Activated T-cell treated with anti-CD3 and anti-CD28 coated beads, Interleukin-2, amount 50 U/mL, for 4 hours (primary cell): ENCODE measurements at regions not wholly inside any gene's neighbourhood (a gene's known extent, or its start where the extent isn't known, plus 50 kb on each side); places are given as distances from the start of the nearest gene placed in this dataset.

Experiments used
- ATAC-seq, 2 donors: fragments of 200-7000 bp; cut with Tn5 transposase; one replicate each; pipeline ENCODE4 v1.10.0; 2021
- DNase-seq: peaks from one replicate; pipeline ENCODE4 v3.0.0-alpha.2; 2020
- H3K27me3 Mint-ChIP-seq: one replicate; pipeline ENCODE4 v1.8.0; 2021; ENCODE audit warnings: low read depth, mixed read lengths
- H3K36me3 Mint-ChIP-seq: one replicate; pipeline ENCODE4 v1.8.0; 2022; ENCODE audit warnings: mixed read lengths; ENCODE audit not compliant: insufficient read depth
- H3K4me1 Mint-ChIP-seq: one replicate; pipeline ENCODE4 v1.8.0; 2021; ENCODE audit warnings: low read depth, mixed read lengths
- H3K4me3 Mint-ChIP-seq: one replicate; pipeline ENCODE4 v1.8.0; 2021; ENCODE audit warnings: mild to moderate bottlenecking, moderate library complexity, mixed read lengths
- H3K9me3 Mint-ChIP-seq: one replicate; pipeline ENCODE4 v1.8.0; 2021; ENCODE audit warnings: mixed read lengths

- Mint-ChIP-seq H3K9me3 (peaks cover 18% of the 10 kb centered on the region), H3K4me3 (no peak overlapping the region), H3K4me1 (no peaks in the 10 kb centered on the region), H3K36me3 (no peaks in the 10 kb centered on the region), H3K27me3 (peaks cover 21% of the 10 kb centered on the region)
- ATAC-seq (no peak), DNase-seq (no peak)
Observed at GRCh38 chr10:119996944-119997343, 104.4 kb downstream of the SEC23IP start.

GRCh38 chr10:119997429-119997828 lies 104.9 kb downstream of the SEC23IP start:
- DNase-seq (no peak), ATAC-seq (no peak)
- Mint-ChIP-seq H3K36me3 (no peaks in the 10 kb centered on the region), H3K4me1 (no peaks in the 10 kb centered on the region), H3K9me3 (peaks cover 18% of the 10 kb centered on the region), H3K27me3 (peaks cover 25% of the 10 kb centered on the region), H3K4me3 (no peak overlapping the region)

GRCh38 chr10:120002785-120003184 lies 110.3 kb downstream of the SEC23IP start:
- H3K27me3 Mint-ChIP-seq, result peaks cover 38% of the 10 kb centered on the region
- H3K9me3 Mint-ChIP-seq, result no peaks in the 10 kb centered on the region
- no peak for DNase-seq
- ATAC-seq, result no peak
- H3K4me1 Mint-ChIP-seq, result no peaks in the 10 kb centered on the region
- no peaks in the 10 kb centered on the region for H3K36me3 Mint-ChIP-seq
- H3K4me3 Mint-ChIP-seq, result no peak overlapping the region

- H3K9me3 Mint-ChIP-seq, result no peaks in the 10 kb centered on the region
- no peak overlapping the region for H3K4me3 Mint-ChIP-seq
- peaks cover 35% of the 10 kb centered on the region for H3K27me3 Mint-ChIP-seq
- H3K36me3 Mint-ChIP-seq, result no peaks in the 10 kb centered on the region
- H3K4me1 Mint-ChIP-seq, result no peaks in the 10 kb centered on the region
- ATAC-seq (no peak), DNase-seq (no peak)
Observed at GRCh38 chr10:120005207-120006201, 113.0 kb downstream of the SEC23IP start.

- H3K4me3 Mint-ChIP-seq, result no peak overlapping the region
- no peaks in the 10 kb centered on the region for H3K36me3 Mint-ChIP-seq
- H3K9me3 Mint-ChIP-seq, result no peaks in the 10 kb centered on the region
- no peaks in the 10 kb centered on the region for H3K4me1 Mint-ChIP-seq
- peaks cover 39% of the 10 kb centered on the region for H3K27me3 Mint-ChIP-seq
- no peak for ATAC-seq
- no peak for DNase-seq
Observed at GRCh38 chr10:120007261-120007660, 114.7 kb downstream of the SEC23IP start.

- H3K9me3 Mint-ChIP-seq, result no peaks in the 10 kb centered on the region
- ATAC-seq (no peak), DNase-seq (no peak)
- H3K4me3 Mint-ChIP-seq, result no peak overlapping the region
- H3K27me3 Mint-ChIP-seq, result peaks cover 37% of the 10 kb centered on the region
- H3K36me3 Mint-ChIP-seq, result no peaks in the 10 kb centered on the region
- no peaks in the 10 kb centered on the region for H3K4me1 Mint-ChIP-seq
Observed at GRCh38 chr10:120011359-120012130, 119.0 kb downstream of the SEC23IP start.

GRCh38 chr10:120012131-120012400 lies 119.5 kb downstream of the SEC23IP start:
- ATAC-seq (no peak), DNase-seq (no peak)
- Mint-ChIP-seq H3K27me3 (peaks cover 41% of the 10 kb centered on the region), H3K36me3 (no peaks in the 10 kb centered on the region), H3K9me3 (no peaks in the 10 kb centered on the region), H3K4me1 (no peaks in the 10 kb centered on the region), H3K4me3 (no peak overlapping the region)

GRCh38 chr10:120012566-120012965 lies 120.0 kb downstream of the SEC23IP start:
- Mint-ChIP-seq H3K36me3 (no peaks in the 10 kb centered on the region), H3K27me3 (peaks cover 41% of the 10 kb centered on the region), H3K4me3 (no peak overlapping the region), H3K4me1 (no peaks in the 10 kb centered on the region), H3K9me3 (no peaks in the 10 kb centered on the region)
- DNase-seq (no peak), ATAC-seq (no peak)

- no peak overlapping the region for H3K4me3 Mint-ChIP-seq
- H3K9me3 Mint-ChIP-seq, result no peaks in the 10 kb centered on the region
- DNase-seq, result no peak
- H3K27me3 Mint-ChIP-seq, result peaks cover 41% of the 10 kb centered on the region
- H3K4me1 Mint-ChIP-seq, result no peaks in the 10 kb centered on the region
- ATAC-seq, result no peak
- H3K36me3 Mint-ChIP-seq, result no peaks in the 10 kb centered on the region
Observed at GRCh38 chr10:120014031-120014430, 121.5 kb downstream of the SEC23IP start.

GRCh38 chr10:120015064-120015463 lies 122.5 kb downstream of the SEC23IP start:
- Mint-ChIP-seq H3K4me3 (no peak overlapping the region), H3K27me3 (peaks cover 43% of the 10 kb centered on the region), H3K4me1 (no peaks in the 10 kb centered on the region), H3K9me3 (no peaks in the 10 kb centered on the region), H3K36me3 (no peaks in the 10 kb centered on the region)
- no peak for ATAC-seq
- DNase-seq, result no peak

- no peaks in the 10 kb centered on the region for H3K4me1 Mint-ChIP-seq
- no peak for DNase-seq
- H3K27me3 Mint-ChIP-seq, result peaks cover 29% of the 10 kb centered on the region
- H3K36me3 Mint-ChIP-seq, result no peaks in the 10 kb centered on the region
- H3K4me3 Mint-ChIP-seq, result no peak overlapping the region
- H3K9me3 Mint-ChIP-seq, result no peaks in the 10 kb centered on the region
- ATAC-seq, result no peak
Observed at GRCh38 chr10:120016906-120017305, 124.4 kb downstream of the SEC23IP start.

- H3K27me3 Mint-ChIP-seq, result peaks cover 23% of the 10 kb centered on the region
- H3K9me3 Mint-ChIP-seq, result no peaks in the 10 kb centered on the region
- no peaks in the 10 kb centered on the region for H3K36me3 Mint-ChIP-seq
- no peak overlapping the region for H3K4me3 Mint-ChIP-seq
- no peak for ATAC-seq
- no peak for DNase-seq
- H3K4me1 Mint-ChIP-seq, result no peaks in the 10 kb centered on the region
Observed at GRCh38 chr10:120017733-120018417, 125.3 kb downstream of the SEC23IP start.

- H3K36me3 Mint-ChIP-seq, result no peaks in the 10 kb centered on the region
Observed at GRCh38 chr10:120018695-120019094, 126.2 kb downstream of the SEC23IP start.

GRCh38 chr10:120019568-120019967 lies 127.0 kb downstream of the SEC23IP start:
- H3K36me3 Mint-ChIP-seq, result no peaks in the 10 kb centered on the region
- DNase-seq (no peak), ATAC-seq (no peak)
- H3K9me3 Mint-ChIP-seq, result no peaks in the 10 kb centered on the region
- no peak overlapping the region for H3K4me3 Mint-ChIP-seq
- H3K4me1 Mint-ChIP-seq, result no peaks in the 10 kb centered on the region
- H3K27me3 Mint-ChIP-seq, result peaks cover 26% of the 10 kb centered on the region

More at GRCh38 chr10:120018695-120019094, 126.2 kb downstream of the SEC23IP start:
- Mint-ChIP-seq H3K4me3 (no peak overlapping the region), H3K27me3 (peaks cover 26% of the 10 kb centered on the region), H3K4me1 (no peaks in the 10 kb centered on the region), H3K9me3 (no peaks in the 10 kb centered on the region)
- no peak for DNase-seq
- no peak for ATAC-seq
